ENCODE measurements at regions not wholly inside any gene's neighbourhood (a gene's known extent, or its start where the extent isn't known, plus 50 kb on each side); places are given as distances from the start of the nearest gene placed in this dataset.
"Not testable (repeated sequence)": the region's sequence is repeated elsewhere in the genome, so short reads cannot be mapped to it uniquely, and the experiment has no call there.

- Mint-ChIP-seq H3K36me3 (ENCODE audit: low read depth, unreplicated experiment) (peaks cover 3% of the 10 kb centered on the region), H3K4me1 (ENCODE audit: unreplicated experiment) (peaks cover 8% of the 10 kb centered on the region), H3K27me3 (ENCODE audit: unreplicated experiment) (peaks cover 8% of the 10 kb centered on the region), H3K27ac (ENCODE audit: unreplicated experiment) (peak overlapping the region; percentile 96), H3K9me3 (ENCODE audit: unreplicated experiment) (no peaks in the 10 kb centered on the region), H3K4me3 (ENCODE audit: unreplicated experiment) (no peak overlapping the region)
- no peak for TF ChIP-seq CTCF (IDR thresholded peaks at IDR 0.05; ENCODE audit: unreplicated experiment)
- DNase-seq (ENCODE audit: low spot score), result no peak
Observed at GRCh38 chr4:75422998-75423397, 91.2 kb downstream of the RCHY1 start.

- H3K27ac Mint-ChIP-seq (ENCODE audit: unreplicated experiment), result no peak overlapping the region
- TF ChIP-seq CTCF (IDR thresholded peaks at IDR 0.05; ENCODE audit: unreplicated experiment), result no peak
- H3K36me3 Mint-ChIP-seq (ENCODE audit: low read depth, unreplicated experiment), result no peaks in the 10 kb centered on the region
- H3K27me3 Mint-ChIP-seq (ENCODE audit: unreplicated experiment), result peaks cover 2% of the 10 kb centered on the region
- no peaks in the 10 kb centered on the region for H3K9me3 Mint-ChIP-seq (ENCODE audit: unreplicated experiment)
- no peak for DNase-seq (ENCODE audit: low spot score)
- no peaks in the 10 kb centered on the region for H3K4me1 Mint-ChIP-seq (ENCODE audit: unreplicated experiment)
- no peak overlapping the region for H3K4me3 Mint-ChIP-seq (ENCODE audit: unreplicated experiment)
Observed at GRCh38 chr4:75412746-75413145, 101.5 kb downstream of the RCHY1 start.

GRCh38 chr4:75398501-75398900, 115.7 kb downstream of the RCHY1 start:
- Mint-ChIP-seq H3K27ac (ENCODE audit: unreplicated experiment) (no peak overlapping the region), H3K4me3 (ENCODE audit: unreplicated experiment) (no peak overlapping the region), H3K4me1 (ENCODE audit: unreplicated experiment) (no peaks in the 10 kb centered on the region), H3K27me3 (ENCODE audit: unreplicated experiment) (peaks cover 2% of the 10 kb centered on the region), H3K9me3 (ENCODE audit: unreplicated experiment) (no peaks in the 10 kb centered on the region), H3K36me3 (ENCODE audit: low read depth, unreplicated experiment) (no peaks in the 10 kb centered on the region)
- DNase-seq (ENCODE audit: low spot score), result no peak
- no peak for TF ChIP-seq CTCF (IDR thresholded peaks at IDR 0.05; ENCODE audit: unreplicated experiment)

- H3K4me1 Mint-ChIP-seq (ENCODE audit: unreplicated experiment), result peaks cover 4% of the 10 kb centered on the region
- H3K4me3 Mint-ChIP-seq (ENCODE audit: unreplicated experiment), result no peak overlapping the region
- H3K27me3 Mint-ChIP-seq (ENCODE audit: unreplicated experiment), result peaks cover 2% of the 10 kb centered on the region
- H3K36me3 Mint-ChIP-seq (ENCODE audit: low read depth, unreplicated experiment), result no peaks in the 10 kb centered on the region
- no peak overlapping the region for H3K27ac Mint-ChIP-seq (ENCODE audit: unreplicated experiment)
- H3K9me3 Mint-ChIP-seq (ENCODE audit: unreplicated experiment), result no peaks in the 10 kb centered on the region
- TF ChIP-seq CTCF (IDR thresholded peaks at IDR 0.05; ENCODE audit: unreplicated experiment), result no peak
- no peak for DNase-seq (ENCODE audit: low spot score)
Observed at GRCh38 chr4:75391489-75392166, 122.6 kb downstream of the RCHY1 start.

- DNase-seq (ENCODE audit: low spot score); H3K4me1 Mint-ChIP-seq (ENCODE audit: unreplicated experiment); H3K27me3 Mint-ChIP-seq (ENCODE audit: unreplicated experiment); H3K9me3 Mint-ChIP-seq (ENCODE audit: unreplicated experiment); H3K27ac Mint-ChIP-seq (ENCODE audit: unreplicated experiment); H3K4me3 Mint-ChIP-seq (ENCODE audit: unreplicated experiment); H3K36me3 Mint-ChIP-seq (ENCODE audit: low read depth, unreplicated experiment): not testable (repeated sequence)
Observed at GRCh38 chr4:75386426-75386825, 127.8 kb downstream of the RCHY1 start.
